Hepatocyte (in vitro differentiated cells): ENCODE measurements at regions not wholly inside any gene's neighbourhood (a gene's known extent, or its start where the extent isn't known, plus 50 kb on each side); places are given as distances from the start of the nearest gene placed in this dataset.
"Not testable (repeated sequence)": the region's sequence is repeated elsewhere in the genome, so short reads cannot be mapped to it uniquely, and the experiment has no call there.

Experiments used
- DNase-seq: peaks from one replicate; pipeline ENCODE4 v3.0.0-alpha.2; 2016; ENCODE audit warnings: low spot score
- H2AFZ ChIP-seq: fragments of 200-600 bp; sonication (generic); 2 replicates; pipeline ENCODE4 v1.6.0; 2016; ENCODE audit warnings: antibody characterized with exemption, mild to moderate bottlenecking
- H3K27ac ChIP-seq: fragments of 200-600 bp; sonication (generic); 2 replicates; pipeline ENCODE4 v1.5.1; 2016; ENCODE audit warnings: mild to moderate bottlenecking
- H3K27me3 ChIP-seq: fragments of 200-600 bp; sonication (generic); 2 replicates; pipeline ENCODE4 v1.6.1; 2016
- H3K36me3 ChIP-seq: fragments of 200-600 bp; sonication (generic); replicated peaks from 2 replicates; pipeline ENCODE4 v1.5.1; 2016; ENCODE audit warnings: low read depth; ENCODE audit not compliant: insufficient read depth
- H3K4me1 ChIP-seq: fragments of 200-600 bp; sonication (generic); 2 replicates; pipeline ENCODE4 v1.5.1; 2016; ENCODE audit warnings: mild to moderate bottlenecking, moderate library complexity; ENCODE audit not compliant: insufficient read depth
- H3K4me2 ChIP-seq: fragments of 200-600 bp; sonication (generic); 2 replicates; pipeline ENCODE4 v1.6.0; 2016
- H3K4me3 ChIP-seq: fragments of 200-600 bp; sonication (generic); 2 replicates; pipeline ENCODE4 v1.5.1; 2016; ENCODE audit warnings: mild to moderate bottlenecking
- H3K79me2 ChIP-seq: fragments of 200-600 bp; sonication (generic); 2 replicates; pipeline ENCODE4 v1.6.0; 2017; ENCODE audit warnings: mild to moderate bottlenecking
- H3K9me2 ChIP-seq: fragments of 200-600 bp; sonication (generic); replicated peaks from 2 replicates; pipeline ENCODE4 v1.6.0; 2017; ENCODE audit warnings: mild to moderate bottlenecking; ENCODE audit not compliant: insufficient read depth
- H3K9me3 ChIP-seq: fragments of 200-600 bp; sonication (generic); 2 replicates; pipeline ENCODE4 v1.5.1; 2016; ENCODE audit warnings: low read depth, mild to moderate bottlenecking
- H4K20me1 ChIP-seq: fragments of 200-600 bp; sonication (generic); 2 replicates; pipeline ENCODE4 v1.6.0; 2016; ENCODE audit warnings: mild to moderate bottlenecking; ENCODE audit not compliant: insufficient read depth, poor library complexity, severe bottlenecking
- CTCF ChIP-seq: fragments of 200-600 bp; sonication (generic); IDR thresholded peaks from 2 replicates; pipeline ENCODE4 v1.5.1; 2016; ENCODE audit warnings: antibody characterized with exemption, mild to moderate bottlenecking; ENCODE audit not compliant: poor library complexity
- EZH2 ChIP-seq: fragments of 200-600 bp; sonication (generic); IDR thresholded peaks from 2 replicates; pipeline ENCODE4 v1.6.1; 2016; ENCODE audit warnings: antibody characterized with exemption, mild to moderate bottlenecking, borderline replicate concordance
- EZH2phosphoT487 ChIP-seq: fragments of 200-600 bp; sonication (generic); IDR thresholded peaks from one replicate; pipeline ENCODE4 v1.6.1; 2018; ENCODE audit warnings: antibody characterized with exemption, mild to moderate bottlenecking, low read depth, moderate library complexity; ENCODE audit not compliant: unreplicated experiment, severe bottlenecking
- WGBS: methylation state at CpG from one replicate; pipeline ENCODE4 v1.1.6; 2016; ENCODE audit warnings: low lambda C conversion rate; ENCODE audit errors: missing lambda C conversion rate; 5-methylcytosine and 5-hydroxymethylcytosine counted together

- no peak for DNase-seq
- H3K27ac ChIP-seq = no peak overlapping the region
- no peaks in the 10 kb centered on the region for H3K9me2 ChIP-seq
- 86% methylated on average over 2 of the region's 2 CpGs for WGBS
- H3K4me2 ChIP-seq = no peak overlapping the region
- no peaks in the 10 kb centered on the region for H3K9me3 ChIP-seq
- no peaks in the 10 kb centered on the region for H3K36me3 ChIP-seq
- H3K4me3 ChIP-seq = no peak overlapping the region
- H3K79me2 ChIP-seq = no peaks in the 10 kb centered on the region
- H2AFZ ChIP-seq = no peak overlapping the region
- H3K27me3 ChIP-seq = no peaks in the 10 kb centered on the region
- H3K4me1 ChIP-seq = no peaks in the 10 kb centered on the region
- TF ChIP-seq CTCF (no peak), EZH2 (no peak), EZH2phosphoT487 (no peak)
- H4K20me1 ChIP-seq = no peaks in the 10 kb centered on the region
Measured at GRCh38 chr13:72559716-72560115, 167.7 kb downstream of the MZT1 start.

GRCh38 chr13:72556945-72557344, 170.5 kb downstream of the MZT1 start:
- Histone ChIP-seq H2AFZ (no peak overlapping the region), H3K4me2 (no peak overlapping the region), H4K20me1 (no peaks in the 10 kb centered on the region), H3K4me3 (no peak overlapping the region), H3K27me3 (no peaks in the 10 kb centered on the region), H3K36me3 (no peaks in the 10 kb centered on the region), H3K9me3 (no peaks in the 10 kb centered on the region), H3K9me2 (no peaks in the 10 kb centered on the region), H3K27ac (no peak overlapping the region), H3K79me2 (no peaks in the 10 kb centered on the region), H3K4me1 (peaks cover 6% of the 10 kb centered on the region)
- DNase-seq = no peak
- TF ChIP-seq EZH2phosphoT487 (no peak), CTCF (no peak), EZH2 (no peak)
- 93% methylated on average over 1 of the region's 1 CpG for WGBS

GRCh38 chr13:72555601-72556000, 171.8 kb downstream of the MZT1 start:
- peaks cover 6% of the 10 kb centered on the region for H3K4me1 ChIP-seq
- no peaks in the 10 kb centered on the region for H3K9me3 ChIP-seq
- no peak overlapping the region for H2AFZ ChIP-seq
- H3K79me2 ChIP-seq = no peaks in the 10 kb centered on the region
- H3K4me2 ChIP-seq = no peak overlapping the region
- no peaks in the 10 kb centered on the region for H3K27me3 ChIP-seq
- no peak for DNase-seq
- H3K36me3 ChIP-seq = no peaks in the 10 kb centered on the region
- H4K20me1 ChIP-seq = no peaks in the 10 kb centered on the region
- no peak overlapping the region for H3K27ac ChIP-seq
- TF ChIP-seq CTCF (no peak), EZH2 (no peak), EZH2phosphoT487 (no peak)
- WGBS = 97% methylated on average over 3 of the region's 3 CpGs
- no peaks in the 10 kb centered on the region for H3K9me2 ChIP-seq
- H3K4me3 ChIP-seq = no peak overlapping the region

GRCh38 chr13:72552731-72553130, 174.7 kb downstream of the MZT1 start:
- no peak overlapping the region for H3K4me2 ChIP-seq
- no peak overlapping the region for H2AFZ ChIP-seq
- WGBS = 36% methylated on average over 3 of the region's 3 CpGs

GRCh38 chr13:72545895-72546294, 181.5 kb downstream of the MZT1 start:
- not testable (repeated sequence) for H3K27me3 ChIP-seq, DNase-seq, H3K9me2 ChIP-seq, H3K79me2 ChIP-seq, H4K20me1 ChIP-seq, H2AFZ ChIP-seq, H3K27ac ChIP-seq, H3K4me3 ChIP-seq, H3K4me2 ChIP-seq, H3K36me3 ChIP-seq, H3K9me3 ChIP-seq, H3K4me1 ChIP-seq
- 71% methylated on average over 1 of the region's 1 CpG for WGBS

More at GRCh38 chr13:72552731-72553130, 174.7 kb downstream of the MZT1 start:
- H3K4me3 ChIP-seq = no peak overlapping the region
- H3K9me2 ChIP-seq = no peaks in the 10 kb centered on the region
- no peak for TF ChIP-seq EZH2
- TF ChIP-seq EZH2phosphoT487 = no peak
- TF ChIP-seq CTCF = no peak
- H3K79me2 ChIP-seq = no peaks in the 10 kb centered on the region
- no peaks in the 10 kb centered on the region for H3K9me3 ChIP-seq
- no peak for DNase-seq
- no peak overlapping the region for H3K27ac ChIP-seq
- no peaks in the 10 kb centered on the region for H3K36me3 ChIP-seq
- peaks cover 6% of the 10 kb centered on the region for H3K4me1 ChIP-seq
- no peaks in the 10 kb centered on the region for H4K20me1 ChIP-seq
- no peaks in the 10 kb centered on the region for H3K27me3 ChIP-seq
